IMR-90 (cell line): ENCODE measurements at regions not wholly inside any gene's neighbourhood (a gene's known extent, or its start where the extent isn't known, plus 50 kb on each side); places are given as distances from the start of the nearest gene placed in this dataset.
"Not testable (repeated sequence)": the region's sequence is repeated elsewhere in the genome, so short reads cannot be mapped to it uniquely, and the experiment has no call there.

Source experiments
- BHLHE40 ChIP-seq: fragments of 150-350 bp; IDR thresholded peaks from 2 replicates; pipeline ENCODE4 v1.6.1; 2016; ENCODE audit warnings: mild to moderate bottlenecking, low read depth, low read length
- CHD1 ChIP-seq: IDR thresholded peaks from 2 replicates; pipeline ENCODE4 v1.6.1; 2012; ENCODE audit warnings: low read depth, low read length, improper control_type of control experiment
- MAFK ChIP-seq: IDR thresholded peaks from 2 replicates; pipeline ENCODE4 v1.6.1; 2012; ENCODE audit warnings: low read depth, low read length, improper control_type of control experiment
- MAZ ChIP-seq: IDR thresholded peaks from 2 replicates; pipeline ENCODE4 v1.6.1; 2012; ENCODE audit warnings: low read depth, mild to moderate bottlenecking, low read length, improper control_type of control experiment, moderate library complexity, borderline replicate concordance
- POLR2A ChIP-seq: IDR thresholded peaks from 2 replicates; pipeline ENCODE4 v1.6.1; 2012; ENCODE audit warnings: mild to moderate bottlenecking, low read depth, low read length
- RAD21 ChIP-seq: IDR thresholded peaks from 2 replicates; pipeline ENCODE4 v1.6.1; 2012; ENCODE audit warnings: low read length, improper control_type of control experiment
- SMC3 ChIP-seq: fragments of 150-350 bp; IDR thresholded peaks from 2 replicates; pipeline ENCODE4 v1.6.1; 2016; ENCODE audit warnings: low read depth, mild to moderate bottlenecking, antibody characterized with exemption, low read length, moderate library complexity
- TF ChIP-seq, protein P1 (sequence below): conservative IDR thresholded peaks from 2 replicates; pipeline ENCODE4 v1.5.1; 2012; ENCODE audit warnings: mild to moderate bottlenecking, low read depth, low read length, improper control_type of control experiment
- TF ChIP-seq, protein P2 (sequence below): fragments of 150-350 bp; IDR thresholded peaks from 2 replicates; pipeline ENCODE4 v1.6.1; 2017; ENCODE audit warnings: mild to moderate bottlenecking, antibody characterized with exemption, low read length, low read depth

DNA sequence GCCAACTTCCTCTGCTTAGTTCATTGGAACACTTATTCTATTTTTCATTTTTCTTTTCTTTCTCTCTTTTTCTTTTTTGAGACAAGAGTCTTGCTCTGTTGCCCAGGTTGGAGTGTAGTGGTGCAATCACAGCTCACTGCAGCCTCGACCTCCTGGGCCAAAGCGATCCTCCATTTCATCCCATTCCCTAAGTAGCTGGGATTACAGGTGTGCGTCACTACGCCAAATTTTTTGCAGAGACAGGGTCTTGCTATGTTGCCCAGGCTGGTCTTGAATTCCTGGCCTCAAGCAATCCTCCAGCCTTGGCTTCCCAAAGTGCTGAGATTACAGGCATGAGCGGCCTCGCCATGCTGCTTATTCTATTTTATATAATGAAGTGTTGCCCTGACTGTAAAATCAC lies 336.4 kb upstream of the TNRC6C start:
- not testable (repeated sequence) for TF ChIP-seq POLR2A, CHD1, BHLHE40, SMC3, MAFK, RAD21, MAZ
- TF ChIP-seq, protein P1, sequence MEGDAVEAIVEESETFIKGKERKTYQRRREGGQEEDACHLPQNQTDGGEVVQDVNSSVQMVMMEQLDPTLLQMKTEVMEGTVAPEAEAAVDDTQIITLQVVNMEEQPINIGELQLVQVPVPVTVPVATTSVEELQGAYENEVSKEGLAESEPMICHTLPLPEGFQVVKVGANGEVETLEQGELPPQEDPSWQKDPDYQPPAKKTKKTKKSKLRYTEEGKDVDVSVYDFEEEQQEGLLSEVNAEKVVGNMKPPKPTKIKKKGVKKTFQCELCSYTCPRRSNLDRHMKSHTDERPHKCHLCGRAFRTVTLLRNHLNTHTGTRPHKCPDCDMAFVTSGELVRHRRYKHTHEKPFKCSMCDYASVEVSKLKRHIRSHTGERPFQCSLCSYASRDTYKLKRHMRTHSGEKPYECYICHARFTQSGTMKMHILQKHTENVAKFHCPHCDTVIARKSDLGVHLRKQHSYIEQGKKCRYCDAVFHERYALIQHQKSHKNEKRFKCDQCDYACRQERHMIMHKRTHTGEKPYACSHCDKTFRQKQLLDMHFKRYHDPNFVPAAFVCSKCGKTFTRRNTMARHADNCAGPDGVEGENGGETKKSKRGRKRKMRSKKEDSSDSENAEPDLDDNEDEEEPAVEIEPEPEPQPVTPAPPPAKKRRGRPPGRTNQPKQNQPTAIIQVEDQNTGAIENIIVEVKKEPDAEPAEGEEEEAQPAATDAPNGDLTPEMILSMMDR, result not testable (repeated sequence)
- TF ChIP-seq, protein P2, sequence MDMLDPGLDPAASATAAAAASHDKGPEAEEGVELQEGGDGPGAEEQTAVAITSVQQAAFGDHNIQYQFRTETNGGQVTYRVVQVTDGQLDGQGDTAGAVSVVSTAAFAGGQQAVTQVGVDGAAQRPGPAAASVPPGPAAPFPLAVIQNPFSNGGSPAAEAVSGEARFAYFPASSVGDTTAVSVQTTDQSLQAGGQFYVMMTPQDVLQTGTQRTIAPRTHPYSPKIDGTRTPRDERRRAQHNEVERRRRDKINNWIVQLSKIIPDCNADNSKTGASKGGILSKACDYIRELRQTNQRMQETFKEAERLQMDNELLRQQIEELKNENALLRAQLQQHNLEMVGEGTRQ, result not testable (repeated sequence)
